Hematopoietic multipotent progenitor cell (in vitro differentiated cells): ENCODE measurements at regions not wholly inside any gene's neighbourhood (a gene's known extent, or its start where the extent isn't known, plus 50 kb on each side); places are given as distances from the start of the nearest gene placed in this dataset.

Source experiments
- DNase-seq, 3 donors: peaks; one replicate each; pipeline ENCODE4 v3.0.0-alpha.2; 2011 to 2015; ENCODE audit warnings: low read depth in 2 of 3, low spot score in 2 of 3

GRCh38 chr7:50178166-50178565 is 85.1 kb upstream of the ZPBP start:
- DNase-seq: no peak

GRCh38 chr7:50174948-50175347 is 81.9 kb upstream of the ZPBP start:
- DNase-seq: no peak

- no peak for DNase-seq
Observed at GRCh38 chr7:50166997-50167965, 74.2 kb upstream of the ZPBP start.

GRCh38 chr7:50164559-50165170 is 71.6 kb upstream of the ZPBP start:
- DNase-seq: no peak

GRCh38 chr7:50160206-50160605 is 67.2 kb upstream of the ZPBP start:
- DNase-seq: no peak

- DNase-seq: no peak
Observed at GRCh38 chr7:50159154-50159553, 66.1 kb upstream of the ZPBP start.

- peak in 2 of 3 donors; percentile 77 to 88 for DNase-seq
Observed at GRCh38 chr7:50156706-50157105, 63.7 kb upstream of the ZPBP start.

- no peak for DNase-seq
Observed at GRCh38 chr7:50156163-50156562, 63.1 kb upstream of the ZPBP start.

- no peak for DNase-seq
Observed at GRCh38 chr7:50155755-50156154, 62.7 kb upstream of the ZPBP start.

GRCh38 chr7:50153995-50154394 is 60.9 kb upstream of the ZPBP start:
- peak in 1 of 3 donors; percentile 54 for DNase-seq

GRCh38 chr7:50153148-50153547 is 60.1 kb upstream of the ZPBP start:
- no peak for DNase-seq

- DNase-seq: no peak
Observed at GRCh38 chr7:50152486-50152885, 59.4 kb upstream of the ZPBP start.

- DNase-seq: no peak
Observed at GRCh38 chr7:50151661-50152060, 58.6 kb upstream of the ZPBP start.

GRCh38 chr7:50151001-50151400 is 58.0 kb upstream of the ZPBP start:
- DNase-seq: peak in 1 of 3 donors; percentile 50

- DNase-seq: peak in 1 of 3 donors; percentile 73
Observed at GRCh38 chr7:50149369-50149768, 56.3 kb upstream of the ZPBP start.

- DNase-seq: peak in 1 of 3 donors; percentile 56
Observed at GRCh38 chr7:50147951-50148808, 55.1 kb upstream of the ZPBP start.

- DNase-seq: no peak
Observed at GRCh38 chr7:50146692-50147091, 53.6 kb upstream of the ZPBP start.

- no peak for DNase-seq
Observed at GRCh38 chr7:50145801-50146338, 52.8 kb upstream of the ZPBP start.

GRCh38 chr7:50145226-50145625 is 52.2 kb upstream of the ZPBP start:
- no peak for DNase-seq
